ENCODE measurements at regions not wholly inside any gene's neighbourhood (a gene's known extent, or its start where the extent isn't known, plus 50 kb on each side); places are given as distances from the start of the nearest gene placed in this dataset.
"Not testable (repeated sequence)": the region's sequence is repeated elsewhere in the genome, so short reads cannot be mapped to it uniquely, and the experiment has no call there.

- no peak overlapping the region for H3K27ac ChIP-seq
- H3K4me3 ChIP-seq, result no peak overlapping the region
- H3K9me3 ChIP-seq, result no peaks in the 10 kb centered on the region
- TF ChIP-seq, protein P1, sequence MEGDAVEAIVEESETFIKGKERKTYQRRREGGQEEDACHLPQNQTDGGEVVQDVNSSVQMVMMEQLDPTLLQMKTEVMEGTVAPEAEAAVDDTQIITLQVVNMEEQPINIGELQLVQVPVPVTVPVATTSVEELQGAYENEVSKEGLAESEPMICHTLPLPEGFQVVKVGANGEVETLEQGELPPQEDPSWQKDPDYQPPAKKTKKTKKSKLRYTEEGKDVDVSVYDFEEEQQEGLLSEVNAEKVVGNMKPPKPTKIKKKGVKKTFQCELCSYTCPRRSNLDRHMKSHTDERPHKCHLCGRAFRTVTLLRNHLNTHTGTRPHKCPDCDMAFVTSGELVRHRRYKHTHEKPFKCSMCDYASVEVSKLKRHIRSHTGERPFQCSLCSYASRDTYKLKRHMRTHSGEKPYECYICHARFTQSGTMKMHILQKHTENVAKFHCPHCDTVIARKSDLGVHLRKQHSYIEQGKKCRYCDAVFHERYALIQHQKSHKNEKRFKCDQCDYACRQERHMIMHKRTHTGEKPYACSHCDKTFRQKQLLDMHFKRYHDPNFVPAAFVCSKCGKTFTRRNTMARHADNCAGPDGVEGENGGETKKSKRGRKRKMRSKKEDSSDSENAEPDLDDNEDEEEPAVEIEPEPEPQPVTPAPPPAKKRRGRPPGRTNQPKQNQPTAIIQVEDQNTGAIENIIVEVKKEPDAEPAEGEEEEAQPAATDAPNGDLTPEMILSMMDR (IDR thresholded peaks at IDR 0.05), result no peak
- no peak for DNase-seq
- ATAC-seq, result no peak
- no peaks in the 10 kb centered on the region for H3K36me3 ChIP-seq
- peaks cover 0 to under 1% (median 0%) of the 10 kb centered on the region in 7 donors for H3K27me3 ChIP-seq
- peaks cover 0 to 8% (median 0%) of the 10 kb centered on the region in 9 donors for H3K4me1 ChIP-seq
- intact Hi-C loops (cut with DNase I), result no loop called here
- 76 to 82% methylated on average over 10 of the region's 10 CpGs for WGBS, 2 donors
Observed at GRCh38 chr3:193055352-193055751, 137.7 kb upstream of the MB21D2 start.

- no peaks in the 10 kb centered on the region for H3K9me3 ChIP-seq
- intact Hi-C loops (cut with DNase I), result no loop called here
- peaks cover 0 to 3% (median 0%) of the 10 kb centered on the region in 7 donors for H3K27me3 ChIP-seq
- no peak overlapping the region for H3K27ac ChIP-seq
- no peaks in the 10 kb centered on the region for H3K36me3 ChIP-seq
- DNase-seq (no peak), ATAC-seq (no peak)
- H3K4me1 ChIP-seq, result peaks cover 0 to 1% (median 0%) of the 10 kb centered on the region in 9 donors
- TF ChIP-seq, protein P1 (IDR thresholded peaks at IDR 0.05), result no peak
- H3K4me3 ChIP-seq, result no peak overlapping the region
- WGBS, 2 donors, result 43 to 46% methylated on average over 2 of the region's 2 CpGs
Observed at GRCh38 chr3:193057616-193058015, 140.0 kb upstream of the MB21D2 start.

GRCh38 chr3:193060748-193061546, 143.3 kb upstream of the MB21D2 start:
- Histone ChIP-seq H3K9me3 (no peaks in the 10 kb centered on the region), H3K27me3 (peaks cover 0 to 3% (median 0%) of the 10 kb centered on the region in 7 donors), H3K4me1 (no peaks in the 10 kb centered on the region), H3K4me3 (no peak overlapping the region), H3K27ac (no peak overlapping the region), H3K36me3 (no peaks in the 10 kb centered on the region)
- no peak for ATAC-seq
- TF ChIP-seq, protein P1 (IDR thresholded peaks at IDR 0.05), result no peak
- DNase-seq, result no peak
- WGBS, 2 donors, result 81 to 82% methylated on average over 9 of the region's 9 CpGs
- intact Hi-C loops (cut with DNase I), result no loop called here

- Histone ChIP-seq H3K4me1 (no peaks in the 10 kb centered on the region), H3K36me3 (no peaks in the 10 kb centered on the region), H3K27me3 (no peaks in the 10 kb centered on the region), H3K9me3 (no peaks in the 10 kb centered on the region), H3K27ac (no peak overlapping the region), H3K4me3 (no peak overlapping the region)
- ATAC-seq, result no peak
- no peak for DNase-seq
- TF ChIP-seq, protein P1 (IDR thresholded peaks at IDR 0.05), result no peak
- 63 to 77% methylated on average over 2 of the region's 2 CpGs for WGBS, 2 donors
- intact Hi-C loops (cut with DNase I), result no loop called here
Observed at GRCh38 chr3:193068365-193068764, 150.7 kb upstream of the MB21D2 start.

- H3K4me3 ChIP-seq; ATAC-seq; H3K36me3 ChIP-seq; H3K4me1 ChIP-seq; H3K27me3 ChIP-seq; DNase-seq; intact Hi-C loops (cut with DNase I); H3K27ac ChIP-seq; H3K9me3 ChIP-seq: not testable (repeated sequence)
- WGBS, 2 donors, result 84 to 85% methylated on average over 3 of the region's 3 CpGs
Observed at GRCh38 chr3:193069732-193070131, 152.1 kb upstream of the MB21D2 start.
